Suppressor macrophage (primary cell): ENCODE measurements at regions not wholly inside any gene's neighbourhood (a gene's known extent, or its start where the extent isn't known, plus 50 kb on each side); places are given as distances from the start of the nearest gene placed in this dataset.

ENCODE experiments used
- DNase-seq, 4 experiments: peaks; one replicate each; pipeline ENCODE4 v3.0.0-alpha.2; 2020 to 2022

DNA sequence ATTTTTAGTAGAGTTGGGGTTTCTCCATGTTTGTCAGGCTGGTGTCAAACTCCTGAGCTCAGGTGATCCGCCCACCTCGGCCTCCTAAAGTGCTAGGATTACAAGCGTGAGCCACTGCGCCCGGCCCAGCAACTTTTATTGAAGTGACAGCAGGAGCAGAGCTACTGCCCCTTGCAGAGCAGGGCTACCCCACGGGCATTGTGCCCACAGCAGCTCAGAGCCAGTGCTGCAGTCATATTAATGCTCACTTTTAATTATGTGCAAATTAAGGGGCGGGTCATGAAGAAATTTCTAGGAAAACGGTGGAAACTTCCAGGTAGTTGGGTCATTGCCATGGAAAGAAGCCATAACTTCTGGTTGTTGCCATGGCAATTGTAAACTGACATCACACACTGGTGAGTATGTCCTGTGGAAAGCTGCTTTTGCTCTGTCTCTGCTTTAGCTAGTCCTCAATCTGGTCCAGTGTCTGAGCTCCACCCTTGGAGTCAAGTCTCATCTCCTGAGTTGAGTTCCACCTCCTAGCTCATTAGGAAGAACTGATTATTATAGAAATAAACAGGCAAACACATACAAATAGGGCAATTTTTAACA lies 127.3 kb upstream of the ADGRL4 start:
- DNase-seq = no peak

DNA sequence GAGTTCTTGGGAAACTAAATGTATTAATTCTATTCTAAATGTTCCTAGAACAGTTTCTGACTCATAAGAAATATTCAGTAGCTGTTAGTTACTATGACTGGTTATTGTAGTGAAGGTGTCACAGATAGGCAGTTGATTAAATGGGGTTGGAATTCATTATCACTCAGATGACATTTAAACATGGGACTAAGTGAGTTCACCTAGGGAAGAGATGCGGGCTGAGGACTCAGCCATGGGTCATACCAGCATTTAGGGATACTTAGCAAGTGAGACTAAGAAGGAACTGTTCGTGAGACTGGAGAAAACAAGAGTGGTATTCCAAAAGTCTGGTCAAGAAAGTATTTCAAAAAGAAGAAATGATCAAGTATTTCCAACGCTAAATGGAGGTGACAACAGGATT lies 125.1 kb upstream of the ADGRL4 start:
- no peak for DNase-seq

- no peak for DNase-seq
These were observed 123.4 kb upstream of the ADGRL4 start for GRCh38 chr1:79129914-79130313.

GRCh38 chr1:79128722-79129121 lies 122.2 kb upstream of the ADGRL4 start:
- no peak for DNase-seq

DNA sequence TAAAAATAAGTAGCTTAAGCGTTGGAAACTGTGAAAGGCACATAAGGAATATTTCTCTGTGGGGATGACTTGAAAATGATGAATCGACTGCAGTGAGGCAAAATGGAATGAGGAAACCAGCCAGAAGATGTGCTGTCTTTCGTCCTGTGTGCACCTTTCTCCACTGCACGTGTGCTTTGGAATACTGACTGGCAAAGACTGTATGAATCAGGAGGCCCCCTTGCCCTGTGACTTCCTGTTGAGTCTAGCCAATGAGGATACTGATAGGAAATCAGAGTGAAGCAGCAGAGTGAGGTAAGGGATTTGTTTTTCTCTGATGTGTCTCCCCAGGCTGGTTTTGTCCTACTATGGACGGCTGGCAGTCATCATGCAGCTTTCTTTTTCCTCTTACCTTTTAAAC lies 118.2 kb upstream of the ADGRL4 start:
- no peak for DNase-seq

GRCh38 chr1:79122521-79122920 lies 116.0 kb upstream of the ADGRL4 start:
- no peak for DNase-seq

DNA sequence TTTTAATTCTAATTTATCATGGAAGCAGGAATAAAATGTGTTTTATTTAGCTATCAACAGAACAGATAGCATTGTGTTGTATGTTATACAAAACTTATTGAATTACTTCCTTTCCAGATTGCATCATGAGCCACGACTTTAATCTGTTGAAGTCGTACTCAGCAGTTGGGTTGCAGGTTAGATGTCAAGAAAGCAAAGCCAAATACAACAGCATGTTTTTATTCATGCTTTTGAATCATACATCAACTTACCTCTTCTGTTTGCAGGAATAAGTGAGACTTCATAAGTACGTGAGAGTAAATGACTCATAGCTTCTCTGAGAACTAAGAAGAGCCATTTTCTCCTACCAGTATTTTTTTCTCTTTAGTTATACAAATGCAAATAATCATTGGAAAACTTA lies 110.8 kb upstream of the ADGRL4 start:
- DNase-seq = no peak

DNA sequence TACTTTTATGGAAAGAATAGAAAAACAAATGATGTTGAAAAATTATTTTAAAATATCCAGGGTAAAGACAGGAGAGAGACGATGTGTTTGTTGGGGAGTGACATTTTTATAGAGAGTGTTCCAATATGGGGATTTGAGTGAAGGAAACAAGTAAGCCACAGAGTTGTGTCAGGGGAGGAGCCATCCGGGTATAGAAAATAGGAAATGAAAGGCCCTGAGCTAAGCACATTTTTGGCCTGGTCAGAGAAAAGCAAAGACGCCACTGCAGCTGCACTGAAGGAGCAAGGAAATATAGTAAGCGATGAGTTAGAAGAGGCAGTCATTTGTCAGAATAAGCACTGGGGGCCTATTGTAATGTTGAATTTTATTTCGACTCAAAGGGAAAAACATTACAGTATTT lies 107.3 kb upstream of the ADGRL4 start:
- no peak for DNase-seq

GRCh38 chr1:79110749-79111148 lies 104.2 kb upstream of the ADGRL4 start:
- DNase-seq = no peak

GRCh38 chr1:79109445-79109844 lies 102.9 kb upstream of the ADGRL4 start:
- DNase-seq = no peak

DNA sequence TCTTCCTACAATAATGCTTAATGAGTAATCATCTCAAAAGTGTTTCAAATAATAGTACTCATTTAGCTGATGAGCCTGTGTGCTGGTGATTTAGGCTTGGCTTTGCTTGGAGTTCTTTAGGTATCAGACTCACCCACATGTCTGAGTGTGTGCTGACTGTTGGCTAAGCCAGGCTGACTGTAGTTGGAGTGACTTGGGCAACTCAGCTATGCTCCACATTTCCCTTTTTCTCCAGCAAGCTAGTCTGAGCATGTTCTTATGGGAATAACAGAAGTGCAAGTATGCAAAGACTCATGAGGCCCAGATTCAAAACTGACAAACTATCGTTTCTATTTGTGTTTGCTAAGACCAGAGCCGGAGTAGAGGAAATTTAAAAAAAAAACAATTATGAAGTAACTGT lies 99.0 kb upstream of the ADGRL4 start:
- no peak for DNase-seq

DNA sequence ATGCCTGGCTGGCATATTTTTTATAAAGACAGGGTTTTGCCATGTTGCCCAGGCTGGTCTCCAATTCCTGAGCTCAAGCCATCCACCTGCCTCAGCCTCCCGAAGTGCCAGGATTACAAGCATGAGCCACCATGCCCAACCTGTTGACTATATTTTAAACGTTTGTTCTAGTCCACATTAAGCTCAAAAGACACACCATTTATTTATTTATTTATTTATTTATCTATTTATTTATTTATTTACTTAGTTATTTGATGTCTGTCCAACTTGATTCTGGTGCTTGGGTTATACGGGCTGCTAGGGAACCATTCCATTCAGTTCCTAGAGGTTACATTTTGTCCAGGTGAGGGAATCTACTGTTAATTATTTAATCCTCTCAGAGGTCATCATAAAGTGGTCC lies 98.1 kb upstream of the ADGRL4 start:
- DNase-seq = no peak

GRCh38 chr1:79100385-79100784 lies 93.9 kb upstream of the ADGRL4 start:
- DNase-seq = no peak

DNA sequence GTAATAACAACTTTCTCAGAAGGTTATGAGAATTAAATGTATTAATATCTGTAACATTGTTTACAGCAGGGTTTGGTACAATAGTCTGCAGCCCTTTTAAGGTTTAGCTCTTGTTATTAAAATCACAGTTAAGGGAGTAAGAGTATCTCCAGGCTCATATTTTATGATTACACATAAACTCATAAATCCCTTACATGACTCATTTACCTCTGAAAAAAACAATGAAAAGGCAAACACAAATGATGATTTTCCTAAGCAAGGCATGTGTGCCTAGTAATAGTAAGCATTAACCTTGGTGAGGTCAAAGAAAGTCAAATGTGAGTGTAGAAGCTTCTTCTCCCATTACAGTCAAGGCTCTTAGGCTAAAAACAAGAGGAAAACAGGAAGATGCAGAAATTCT lies 84.5 kb upstream of the ADGRL4 start:
- DNase-seq = no peak

GRCh38 chr1:79089946-79090345 lies 83.4 kb upstream of the ADGRL4 start:
- no peak for DNase-seq

DNA sequence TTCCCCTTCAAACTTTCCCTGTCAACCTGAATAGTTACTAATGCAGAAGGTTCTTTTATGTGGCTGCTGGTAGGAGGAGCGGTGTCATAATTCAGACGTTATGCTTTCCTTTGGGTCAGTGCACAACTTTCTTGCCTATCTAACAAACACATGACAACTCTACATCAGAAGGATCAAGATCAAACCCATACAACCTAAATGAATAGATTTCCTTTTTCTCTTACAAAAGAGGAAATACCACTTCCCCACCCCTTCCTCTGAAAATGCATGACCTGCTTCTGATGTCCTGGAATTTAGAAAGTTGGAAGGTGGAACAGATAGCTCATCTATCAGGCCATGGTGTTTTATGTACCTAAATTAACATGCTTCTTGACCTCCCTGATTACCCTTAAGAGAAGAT lies 75.7 kb upstream of the ADGRL4 start:
- DNase-seq = no peak

DNA sequence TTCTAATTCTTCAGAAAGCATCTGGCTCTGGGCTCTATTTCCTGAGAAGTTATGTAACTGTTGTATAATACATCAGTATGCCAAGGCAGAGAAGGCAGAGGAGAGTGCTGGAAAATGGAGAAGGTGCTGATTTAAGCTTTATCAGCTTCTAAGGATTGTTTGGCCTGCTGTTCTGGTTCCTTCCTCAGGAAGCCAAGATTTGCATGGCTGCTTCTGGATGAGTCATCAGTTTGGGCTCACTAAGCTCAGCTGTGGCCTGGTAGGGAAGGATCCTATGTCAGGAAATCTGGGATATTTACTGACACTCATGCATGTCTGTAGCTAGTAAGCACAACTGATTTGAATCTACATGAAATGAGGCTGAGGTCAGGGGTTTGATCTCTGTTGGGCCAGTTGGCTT lies 73.2 kb upstream of the ADGRL4 start:
- DNase-seq = peak in 3 of 4 experiments; percentile 1 to 16 (median 4)

- no peak for DNase-seq
These were observed 68.4 kb upstream of the ADGRL4 start for GRCh38 chr1:79074975-79075374.

GRCh38 chr1:79069828-79070227 lies 63.3 kb upstream of the ADGRL4 start:
- no peak for DNase-seq

DNA sequence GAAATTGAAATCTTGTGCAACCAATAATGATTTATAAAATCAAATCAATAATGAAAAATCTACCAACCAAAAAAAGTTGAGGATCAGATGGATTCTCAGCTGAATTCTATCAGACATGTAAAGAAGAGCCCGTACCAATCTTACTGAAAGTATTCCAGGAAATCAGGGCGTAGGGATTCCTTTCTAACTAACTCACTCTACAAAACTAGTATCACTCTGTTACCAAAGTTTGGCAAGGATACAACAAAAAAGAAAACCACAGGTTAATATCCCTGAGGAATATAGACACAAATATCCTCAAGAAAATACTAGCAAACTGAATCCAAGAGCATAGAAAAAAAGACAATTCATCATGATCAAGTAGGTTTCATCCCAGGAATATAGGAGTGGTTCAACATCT lies 52.8 kb upstream of the ADGRL4 start:
- DNase-seq = no peak
